ENCODE measurements at regions not wholly inside any gene's neighbourhood (a gene's known extent, or its start where the extent isn't known, plus 50 kb on each side); places are given as distances from the start of the nearest gene placed in this dataset.
"Not testable (repeated sequence)": the region's sequence is repeated elsewhere in the genome, so short reads cannot be mapped to it uniquely, and the experiment has no call there.

- no peak for DNase-seq
These were observed 317.5 kb downstream of the JRKL start for GRCh38 chr11:96707273-96707672.

- no peak for DNase-seq
These were observed 318.5 kb downstream of the JRKL start for GRCh38 chr11:96708219-96708878.

DNA sequence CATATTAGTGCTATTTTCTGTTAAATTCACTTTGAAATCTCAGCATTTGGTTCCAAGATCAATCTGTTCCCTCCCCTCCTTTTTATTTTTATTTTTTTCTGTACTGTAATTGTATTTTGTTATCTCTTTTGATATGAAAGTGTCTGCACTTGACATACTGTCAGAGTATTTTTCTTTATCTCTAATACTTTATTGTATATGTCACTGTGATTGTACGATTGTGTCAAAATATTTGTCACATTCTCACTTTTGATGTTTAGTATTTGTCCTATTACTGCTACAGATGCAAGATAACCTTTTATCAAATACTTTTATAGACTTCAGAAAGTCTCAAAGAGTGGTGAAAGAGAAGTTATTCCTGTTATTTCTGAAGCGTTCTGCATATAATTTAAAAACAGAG is 323.5 kb downstream of the JRKL start:
- no peak for DNase-seq

GRCh38 chr11:96714689-96715088 is 324.9 kb downstream of the JRKL start:
- DNase-seq: no peak

GRCh38 chr11:96715208-96715607 is 325.4 kb downstream of the JRKL start:
- no peak for DNase-seq

DNA sequence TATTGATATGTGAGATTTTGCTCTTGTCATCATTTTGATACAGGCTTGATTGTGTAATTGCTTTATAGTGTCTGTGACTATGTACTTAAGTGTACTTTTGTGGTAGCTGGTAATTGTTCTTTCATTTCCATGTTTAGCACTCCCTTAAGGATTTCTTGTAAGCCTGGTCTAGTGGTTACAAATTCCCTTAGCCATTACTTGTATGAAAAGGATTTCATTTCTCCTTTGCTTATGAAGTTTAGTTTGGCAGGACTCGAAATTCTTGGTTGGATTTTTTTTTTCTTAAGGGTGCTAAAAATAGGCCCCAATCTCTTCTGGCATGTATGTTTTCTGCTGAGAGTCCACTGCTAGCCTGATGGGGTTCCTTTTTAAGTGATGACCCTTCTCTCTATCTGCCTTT is 346.8 kb downstream of the JRKL start:
- DNase-seq: no peak

- DNase-seq: no peak
These were observed 348.5 kb downstream of the JRKL start for GRCh38 chr11:96738311-96738710.

- DNase-seq: no peak
These were observed 351.3 kb downstream of the JRKL start for GRCh38 chr11:96741068-96741467.

DNA sequence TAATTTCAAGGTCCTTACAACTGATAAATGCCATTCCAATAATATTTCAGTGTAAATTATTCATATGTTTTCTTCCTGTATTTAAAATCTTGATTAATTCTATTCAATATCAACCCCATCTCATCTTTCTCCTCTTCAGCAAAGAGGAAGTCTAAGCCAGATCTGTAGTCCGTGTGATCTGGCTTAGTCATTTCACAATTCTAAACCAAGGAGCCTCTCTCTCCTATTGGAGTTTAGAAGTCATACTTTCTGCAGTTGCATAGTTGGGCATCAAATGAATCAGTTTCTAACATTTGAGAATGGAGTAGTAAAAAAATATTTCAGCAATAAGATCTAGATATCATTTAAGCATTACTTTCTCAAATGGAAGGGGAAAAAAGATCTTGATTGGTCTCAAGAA is 354.9 kb downstream of the JRKL start:
- no peak for DNase-seq

DNA sequence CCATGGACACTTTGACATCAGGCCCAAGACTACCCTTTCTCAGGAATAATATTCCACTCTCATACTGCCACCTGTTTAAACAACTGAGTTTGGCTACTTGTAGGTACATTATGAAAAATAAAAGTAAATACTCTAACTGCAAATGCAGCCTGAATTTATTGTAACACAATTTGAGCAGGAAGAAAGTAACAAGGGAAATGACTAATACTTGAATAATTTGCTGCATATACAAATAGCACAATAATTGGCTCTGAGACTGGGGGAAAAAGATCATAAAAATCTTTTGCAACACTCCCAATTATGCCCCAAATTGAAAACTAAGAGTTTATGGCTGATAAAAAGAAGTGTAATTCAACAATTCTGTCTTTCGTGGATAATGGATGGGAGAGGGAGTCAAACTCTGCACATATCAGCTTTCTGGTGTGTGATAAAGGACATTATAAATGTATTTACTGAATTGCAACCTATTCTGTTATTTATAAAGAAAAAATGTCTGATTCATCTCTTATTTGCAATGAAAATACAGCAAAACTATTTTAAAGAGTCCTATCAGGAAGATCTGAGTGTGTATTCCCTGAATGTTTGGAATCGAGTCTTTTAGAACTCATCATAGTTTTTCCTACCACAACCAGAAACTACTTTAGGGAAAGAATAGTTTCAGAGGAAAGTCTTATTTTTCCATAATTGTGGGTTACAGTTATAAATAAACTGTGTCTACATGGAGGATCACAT is 359.0 kb downstream of the JRKL start:
- DNase-seq: no peak

DNA sequence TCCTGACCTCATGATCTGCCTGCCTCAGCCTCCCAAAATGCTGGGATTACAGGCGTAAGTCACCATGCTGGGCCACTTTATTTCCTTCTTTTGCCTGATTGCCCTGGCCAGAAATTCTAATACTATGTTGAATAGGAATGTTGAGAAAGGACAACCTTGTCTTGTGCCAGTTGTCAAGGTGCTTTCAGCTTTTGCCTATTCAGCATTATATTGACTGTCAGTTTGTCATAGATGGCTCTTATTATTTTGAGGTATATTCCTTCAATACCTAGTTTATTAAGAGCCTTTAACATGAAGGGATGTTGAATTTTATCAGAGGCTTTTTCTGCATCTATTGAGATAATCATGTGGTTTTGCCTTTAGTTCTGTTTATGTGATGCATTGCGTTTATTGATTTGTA is 362.0 kb downstream of the JRKL start:
- not testable (repeated sequence) for DNase-seq

- DNase-seq: no peak
These were observed 362.4 kb downstream of the JRKL start for GRCh38 chr11:96752221-96752620.

- no peak for DNase-seq
These were observed 364.2 kb downstream of the JRKL start for GRCh38 chr11:96753997-96754396.

- no peak for DNase-seq
These were observed 365.4 kb downstream of the JRKL start for GRCh38 chr11:96755209-96755608.

- no peak for DNase-seq
These were observed 365.9 kb downstream of the JRKL start for GRCh38 chr11:96755752-96756151.

DNA sequence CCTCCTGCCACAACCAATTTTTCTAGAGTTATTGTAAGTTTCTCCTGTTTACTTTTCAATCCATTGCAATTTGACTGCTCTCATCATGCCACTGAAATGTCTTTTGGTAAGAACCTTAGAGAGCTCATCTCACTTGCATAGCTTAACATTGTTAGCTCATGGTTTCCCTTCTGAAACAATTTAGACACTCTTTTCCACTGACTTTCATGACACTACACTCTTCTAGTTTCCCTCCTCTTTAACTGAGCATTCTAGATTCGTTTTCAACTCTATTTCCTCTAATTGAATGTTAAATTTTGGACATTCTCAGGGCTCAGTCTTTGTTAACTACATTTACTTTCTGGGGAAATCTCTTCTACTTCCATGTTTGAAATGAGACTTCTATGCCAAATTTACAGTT is 369.1 kb downstream of the JRKL start:
- no peak for DNase-seq

GRCh38 chr11:96760306-96760705 is 370.5 kb downstream of the JRKL start:
- DNase-seq: no peak

- DNase-seq: no peak
These were observed 371.0 kb downstream of the JRKL start for GRCh38 chr11:96760815-96761214.

GRCh38 chr11:96761451-96761850 is 371.6 kb downstream of the JRKL start:
- DNase-seq: no peak

- DNase-seq: no peak
These were observed 373.4 kb downstream of the JRKL start for GRCh38 chr11:96763244-96763643.

DNA sequence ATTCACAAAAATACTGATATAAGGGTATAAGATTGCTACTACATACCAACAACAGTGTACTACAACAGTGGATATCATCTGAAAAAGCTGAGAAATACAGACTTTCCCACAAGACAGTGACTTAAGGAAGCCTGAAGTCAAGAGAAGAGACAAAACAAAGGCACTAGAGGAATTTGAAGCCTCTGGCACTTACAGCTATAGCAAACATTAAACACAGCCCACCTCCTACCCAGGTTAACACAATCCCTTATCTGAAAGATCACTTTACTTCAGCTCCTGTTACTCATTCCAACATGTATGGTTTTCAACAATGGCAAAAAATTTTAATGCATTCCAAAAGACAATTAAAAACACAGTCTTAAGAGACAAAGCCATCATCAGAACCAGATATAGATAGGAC is 388.5 kb downstream of the JRKL start:
- no peak for DNase-seq

- no peak for DNase-seq
These were observed 389.2 kb downstream of the JRKL start for GRCh38 chr11:96779030-96779429.

- no peak for DNase-seq
These were observed 391.3 kb downstream of the JRKL start for GRCh38 chr11:96781082-96781481.

DNA sequence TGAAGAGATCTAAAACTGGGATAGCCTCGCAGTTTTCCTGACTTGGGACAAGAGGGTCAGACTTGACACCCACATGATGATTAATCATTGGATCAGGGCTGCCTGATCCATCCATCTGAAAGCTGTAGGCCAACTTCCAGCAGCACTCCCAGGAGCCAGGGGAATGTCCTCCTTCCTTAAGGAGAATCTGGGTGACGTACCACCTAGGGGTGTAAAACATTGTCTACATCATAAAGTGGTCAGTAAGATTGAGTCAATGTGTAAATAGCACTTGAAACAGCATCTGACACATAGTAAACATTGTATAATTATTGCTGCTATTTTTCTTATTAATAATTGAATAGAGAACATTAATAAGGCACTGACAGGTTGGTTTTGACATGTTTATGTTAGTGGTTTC is 392.8 kb downstream of the JRKL start:
- no peak for DNase-seq

DNA sequence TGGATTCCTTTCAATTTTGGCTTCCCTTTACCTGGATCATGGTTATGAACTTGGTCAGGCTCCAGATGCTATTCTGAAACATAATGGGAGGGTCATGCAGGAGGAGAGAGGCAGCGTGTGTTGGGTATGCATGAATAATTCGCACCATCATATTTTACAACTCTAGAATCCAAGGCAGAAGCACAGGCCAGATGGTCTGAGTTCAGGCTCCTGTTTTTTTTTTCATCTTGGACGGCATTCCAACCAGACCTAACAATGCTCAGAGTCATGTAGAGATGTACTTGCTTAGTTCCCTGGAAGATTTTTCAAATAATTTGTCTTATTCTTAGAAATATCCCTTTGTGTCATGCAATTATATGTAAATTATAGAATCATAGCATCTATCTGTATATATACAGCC is 393.5 kb downstream of the JRKL start:
- no peak for DNase-seq

Measured in C1 segment of cervical spinal cord (tissue), 14 donors.